ENCODE measurements at regions not wholly inside any gene's neighbourhood (a gene's known extent, or its start where the extent isn't known, plus 50 kb on each side); places are given as distances from the start of the nearest gene placed in this dataset.

GRCh38 chr6:40759264-40759663, 172.1 kb upstream of the LRFN2 start:
- no peak for TF ChIP-seq POLR2A (IDR thresholded peaks at IDR 0.05; ENCODE audit: low read depth)
- TF ChIP-seq CTCF (IDR thresholded peaks at IDR 0.05), result no peak
